Mucosa of stomach (tissue), 1 donor: ENCODE measurements at regions not wholly inside any gene's neighbourhood (a gene's known extent, or its start where the extent isn't known, plus 50 kb on each side); places are given as distances from the start of the nearest gene placed in this dataset.

ENCODE experiments used
- H3K27me3 ChIP-seq: one replicate; pipeline ENCODE4 v1.7.0; 2013; ENCODE audit warnings: mild to moderate bottlenecking, low read length; ENCODE audit not compliant: control insufficient read depth, insufficient read depth
- H3K36me3 ChIP-seq: one replicate; pipeline ENCODE4 v1.7.0; 2013; ENCODE audit warnings: low read length; ENCODE audit not compliant: control insufficient read depth, insufficient read depth
- H3K4me1 ChIP-seq: one replicate; pipeline ENCODE4 v1.7.0; 2013; ENCODE audit warnings: mild to moderate bottlenecking, low read length; ENCODE audit not compliant: control insufficient read depth, insufficient read depth
- H3K4me3 ChIP-seq: one replicate; pipeline ENCODE4 v1.7.0; 2013; ENCODE audit warnings: low read length
- H3K9ac ChIP-seq: one replicate; pipeline ENCODE4 v1.7.0; 2013; ENCODE audit warnings: mild to moderate bottlenecking, low read length, moderate library complexity
- H3K9me3 ChIP-seq: one replicate; pipeline ENCODE4 v1.7.0; 2013; ENCODE audit warnings: mild to moderate bottlenecking, low read length, moderate library complexity; ENCODE audit not compliant: control insufficient read depth
- donor health status: Pancreatic carcinoma.

DNA sequence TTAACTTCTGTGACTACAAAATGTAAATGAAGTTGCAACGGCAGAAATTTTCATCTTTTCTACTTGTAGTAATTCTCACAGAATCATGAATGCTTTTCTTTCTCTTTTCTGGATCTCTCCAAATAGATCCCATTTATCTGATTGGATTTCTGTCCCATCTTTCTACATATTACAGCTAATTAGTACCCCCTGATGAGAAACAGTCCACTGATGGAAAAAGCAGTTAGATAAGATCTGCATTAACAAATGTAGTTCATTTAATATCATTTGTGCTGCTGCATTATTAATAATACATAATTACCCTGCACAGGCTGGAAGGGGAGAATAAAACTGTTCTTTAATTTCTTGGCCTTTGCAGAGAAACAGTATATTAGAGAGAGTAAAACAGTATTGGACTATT, 289.3 kb downstream of the TTLL7 start:
- H3K36me3 ChIP-seq, result no peaks in the 10 kb centered on the region
- no peaks in the 10 kb centered on the region for H3K27me3 ChIP-seq
- no peak overlapping the region for H3K9ac ChIP-seq
- no peaks in the 10 kb centered on the region for H3K4me1 ChIP-seq
- H3K4me3 ChIP-seq, result no peak overlapping the region
- no peaks in the 10 kb centered on the region for H3K9me3 ChIP-seq

DNA sequence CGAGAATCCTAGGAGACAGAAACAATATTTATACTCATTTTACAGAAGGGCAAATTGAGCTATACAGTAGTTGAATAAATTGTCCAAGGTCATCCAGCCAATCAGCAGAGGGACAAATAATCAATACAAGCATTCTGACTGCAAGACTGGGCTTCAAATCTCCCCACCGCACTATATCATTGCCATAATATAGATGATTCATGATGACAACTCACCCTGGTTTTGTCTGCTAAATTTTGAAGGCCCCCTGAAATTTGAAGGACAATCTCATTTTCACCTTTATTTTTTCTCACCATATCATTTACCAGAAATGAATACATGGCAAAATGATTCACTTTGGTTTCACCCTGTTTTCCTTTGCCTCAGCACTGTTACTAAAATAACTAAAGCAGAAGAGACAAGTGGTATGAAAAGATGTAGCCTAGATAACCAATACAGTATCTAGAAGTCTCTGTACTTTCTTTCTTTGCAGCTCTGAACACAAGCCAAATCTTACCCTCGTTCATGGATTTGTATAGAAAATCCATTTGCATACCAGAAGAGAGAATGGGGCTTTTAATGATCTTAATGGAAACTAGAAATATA, 292.5 kb downstream of the TTLL7 start:
- Histone ChIP-seq H3K4me3 (no peak overlapping the region), H3K9me3 (no peaks in the 10 kb centered on the region), H3K27me3 (no peaks in the 10 kb centered on the region), H3K4me1 (no peaks in the 10 kb centered on the region), H3K9ac (no peak overlapping the region), H3K36me3 (no peaks in the 10 kb centered on the region)

GRCh38 chr1:83705091-83705490, 293.8 kb downstream of the TTLL7 start:
- no peaks in the 10 kb centered on the region for H3K4me1 ChIP-seq
- no peaks in the 10 kb centered on the region for H3K9me3 ChIP-seq
- H3K27me3 ChIP-seq, result no peaks in the 10 kb centered on the region
- no peaks in the 10 kb centered on the region for H3K36me3 ChIP-seq
- no peak overlapping the region for H3K4me3 ChIP-seq
- H3K9ac ChIP-seq, result no peak overlapping the region

DNA sequence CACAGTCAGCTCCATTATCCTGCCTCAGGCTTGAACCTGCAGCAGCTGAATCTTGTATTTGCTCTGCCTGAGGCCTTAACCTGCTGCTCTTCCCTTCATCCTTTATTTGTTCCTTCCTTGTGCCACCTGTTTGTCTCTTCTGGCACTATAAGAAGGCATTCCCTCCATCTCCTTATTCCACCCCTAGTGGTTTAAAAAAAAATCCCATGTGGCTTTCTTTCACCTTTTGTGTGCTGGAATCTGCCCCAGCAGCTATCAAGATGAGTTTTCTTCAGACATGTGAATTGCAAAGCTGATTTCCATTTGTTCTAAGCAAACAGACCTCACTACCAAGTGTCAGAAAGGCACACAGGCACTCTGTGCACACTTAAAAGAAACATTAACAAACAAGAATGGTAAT, 294.6 kb downstream of the TTLL7 start:
- no peak overlapping the region for H3K4me3 ChIP-seq
- no peaks in the 10 kb centered on the region for H3K27me3 ChIP-seq
- H3K9ac ChIP-seq, result no peak overlapping the region
- no peaks in the 10 kb centered on the region for H3K4me1 ChIP-seq
- H3K9me3 ChIP-seq, result no peaks in the 10 kb centered on the region
- no peaks in the 10 kb centered on the region for H3K36me3 ChIP-seq

GRCh38 chr1:83702356-83702755, 296.6 kb downstream of the TTLL7 start:
- H3K4me3 ChIP-seq, result no peak overlapping the region
- no peaks in the 10 kb centered on the region for H3K4me1 ChIP-seq
- no peaks in the 10 kb centered on the region for H3K27me3 ChIP-seq
- H3K9me3 ChIP-seq, result no peaks in the 10 kb centered on the region
- no peaks in the 10 kb centered on the region for H3K36me3 ChIP-seq
- no peak overlapping the region for H3K9ac ChIP-seq

DNA sequence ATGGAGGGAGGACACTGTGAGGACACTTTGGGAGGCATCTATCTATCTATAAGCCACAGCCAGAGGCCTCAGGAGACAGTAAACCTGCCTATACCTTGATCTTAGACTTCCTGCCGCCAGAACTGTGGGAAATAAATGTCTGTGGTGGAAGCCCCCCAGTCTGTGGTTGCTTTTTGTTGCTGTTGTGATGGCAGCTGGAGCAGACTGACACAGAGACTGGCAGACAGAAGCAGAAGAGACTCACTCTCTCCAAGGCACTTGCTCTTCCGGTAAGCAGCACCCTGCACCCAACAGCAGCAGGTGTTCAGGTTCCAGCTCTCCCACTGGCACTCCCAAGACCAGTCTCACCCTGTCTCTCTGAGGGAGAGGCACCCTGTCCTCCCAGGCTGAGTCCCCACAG, 297.6 kb downstream of the TTLL7 start:
- no peaks in the 10 kb centered on the region for H3K27me3 ChIP-seq
- no peaks in the 10 kb centered on the region for H3K9me3 ChIP-seq
- H3K4me3 ChIP-seq, result no peak overlapping the region
- H3K36me3 ChIP-seq, result no peaks in the 10 kb centered on the region
- no peak overlapping the region for H3K9ac ChIP-seq
- no peaks in the 10 kb centered on the region for H3K4me1 ChIP-seq

GRCh38 chr1:83698644-83699043, 300.3 kb downstream of the TTLL7 start:
- Histone ChIP-seq H3K9ac (no peak overlapping the region), H3K36me3 (no peaks in the 10 kb centered on the region), H3K4me3 (no peak overlapping the region), H3K9me3 (no peaks in the 10 kb centered on the region), H3K4me1 (peaks cover under 1% of the 10 kb centered on the region), H3K27me3 (no peaks in the 10 kb centered on the region)

DNA sequence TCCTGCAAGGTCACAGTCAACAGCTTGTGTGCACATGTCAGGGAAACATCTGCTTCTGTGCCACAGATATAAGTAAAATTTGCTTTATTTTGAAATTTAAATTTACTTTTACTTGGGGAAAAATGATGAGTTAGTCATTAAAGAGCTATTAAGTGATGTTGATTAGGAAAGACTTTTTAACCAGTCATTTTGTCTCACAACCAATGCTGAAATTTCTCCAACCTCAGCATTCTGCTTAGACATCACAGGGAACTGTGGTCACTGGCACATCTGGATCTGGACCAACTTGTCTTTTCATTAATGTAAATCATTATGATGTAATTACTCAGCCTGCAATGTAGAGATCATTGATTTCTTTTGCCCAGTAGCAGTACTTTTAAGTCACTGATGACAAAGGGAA, 301.0 kb downstream of the TTLL7 start:
- Histone ChIP-seq H3K27me3 (no peaks in the 10 kb centered on the region), H3K9ac (no peak overlapping the region), H3K4me3 (no peak overlapping the region), H3K9me3 (no peaks in the 10 kb centered on the region), H3K4me1 (peaks cover 6% of the 10 kb centered on the region), H3K36me3 (no peaks in the 10 kb centered on the region)

- peaks cover 6% of the 10 kb centered on the region for H3K4me1 ChIP-seq
- no peaks in the 10 kb centered on the region for H3K27me3 ChIP-seq
- no peak overlapping the region for H3K4me3 ChIP-seq
- no peak overlapping the region for H3K9ac ChIP-seq
- H3K36me3 ChIP-seq, result no peaks in the 10 kb centered on the region
- no peaks in the 10 kb centered on the region for H3K9me3 ChIP-seq
These were observed 301.7 kb downstream of the TTLL7 start for GRCh38 chr1:83697220-83697619.

DNA sequence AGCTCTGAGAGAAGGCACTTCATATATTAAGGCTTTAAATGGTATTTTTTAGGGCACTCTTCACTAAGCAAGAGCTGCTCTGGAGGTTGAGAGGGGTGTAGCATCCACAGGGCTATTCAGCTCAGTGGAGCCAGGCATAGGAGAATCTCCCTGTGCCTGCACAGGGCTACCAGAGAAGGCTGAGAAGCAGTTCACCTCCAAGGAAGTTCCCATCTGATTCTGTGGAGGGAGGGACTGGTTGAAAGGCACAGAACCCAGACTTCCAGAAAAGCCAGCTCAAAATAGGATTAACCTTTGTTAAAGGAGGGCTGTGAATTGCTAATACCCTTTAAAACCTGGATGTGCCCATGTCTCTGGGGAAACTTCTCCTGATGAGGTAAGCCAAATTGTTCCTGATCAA, 304.5 kb downstream of the TTLL7 start:
- no peak overlapping the region for H3K9ac ChIP-seq
- H3K4me1 ChIP-seq, result peaks cover 6% of the 10 kb centered on the region
- no peaks in the 10 kb centered on the region for H3K27me3 ChIP-seq
- H3K4me3 ChIP-seq, result no peak overlapping the region
- no peaks in the 10 kb centered on the region for H3K9me3 ChIP-seq
- H3K36me3 ChIP-seq, result no peaks in the 10 kb centered on the region

DNA sequence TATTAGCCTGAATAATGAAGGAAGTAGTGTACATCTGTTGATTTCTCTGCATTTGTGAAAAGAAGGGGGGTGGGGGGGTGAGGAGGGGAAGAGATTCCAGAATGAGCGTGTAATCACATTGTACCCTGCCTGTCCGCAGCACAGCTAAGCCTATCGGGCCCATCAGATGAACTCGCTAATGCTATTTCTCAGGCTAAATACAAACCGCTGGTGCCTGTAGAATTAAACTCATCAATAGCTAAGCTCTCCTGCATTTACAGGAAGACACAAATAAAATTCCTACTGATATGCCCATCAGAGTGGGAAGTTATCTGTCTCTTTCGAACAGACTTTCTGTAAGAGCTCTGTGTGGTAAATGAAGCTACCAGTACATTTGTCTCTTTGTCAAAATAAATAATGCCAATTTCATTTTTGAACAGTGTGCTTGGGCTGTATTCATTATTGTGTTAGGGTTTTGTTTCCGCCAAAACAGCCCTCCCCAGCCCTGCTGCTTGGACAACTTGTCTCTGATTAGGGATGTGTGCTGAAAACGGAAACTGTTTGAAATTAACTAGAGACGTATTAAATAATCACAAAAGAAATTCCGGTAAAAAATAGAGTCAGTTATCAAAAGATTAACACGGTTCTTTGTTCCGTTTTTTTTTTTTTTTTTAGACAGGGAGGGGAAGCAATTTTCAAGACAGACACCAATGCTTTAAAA, 305.4 kb downstream of the TTLL7 start:
- Histone ChIP-seq H3K4me1 (peaks cover 6% of the 10 kb centered on the region), H3K27me3 (no peaks in the 10 kb centered on the region), H3K4me3 (peak overlapping the region; percentile 29), H3K9ac (peak overlapping the region; percentile 56), H3K9me3 (no peaks in the 10 kb centered on the region), H3K36me3 (no peaks in the 10 kb centered on the region)

GRCh38 chr1:83692524-83693381, 306.2 kb downstream of the TTLL7 start:
- Histone ChIP-seq H3K4me3 (peak overlapping the region; percentile 43), H3K36me3 (no peaks in the 10 kb centered on the region), H3K27me3 (no peaks in the 10 kb centered on the region), H3K9ac (peak overlapping the region; percentile 56), H3K4me1 (peaks cover 6% of the 10 kb centered on the region), H3K9me3 (no peaks in the 10 kb centered on the region)
